ENCODE measurements at regions not wholly inside any gene's neighbourhood (a gene's known extent, or its start where the extent isn't known, plus 50 kb on each side); places are given as distances from the start of the nearest gene placed in this dataset.

GRCh38 chr2:58574873-58575272, 333.7 kb upstream of the FANCL start:
- Histone ChIP-seq H2AK5ac (ENCODE audit: low read length) (no peak overlapping the region), H4K5ac (ENCODE audit: low read length) (no peak overlapping the region), H3K27ac (ENCODE audit: low read depth, low read length) (no peak overlapping the region), H2BK5ac (ENCODE audit: low read length) (no peak overlapping the region), H2BK15ac (replicated peaks; ENCODE audit: low read depth) (no peak overlapping the region), H3K4me2 (ENCODE audit: low read length) (no peak overlapping the region), H3K79me2 (ENCODE audit: control insufficient read depth, insufficient read depth, low read length) (no peaks in the 10 kb centered on the region), H4K8ac (ENCODE audit: low read depth, low read length) (no peak overlapping the region), H3K27me3 (ENCODE audit: insufficient read depth, low read length, poor library complexity) (no peaks in the 10 kb centered on the region), H3K4me1 (ENCODE audit: control insufficient read depth, low read depth, low read length) (no peaks in the 10 kb centered on the region), H3K56ac (ENCODE audit: low read length) (no peak overlapping the region), H2BK120ac (ENCODE audit: low read depth, low read length) (no peak overlapping the region), H3K23ac (ENCODE audit: low read length) (no peak overlapping the region), H3K9ac (ENCODE audit: low read length) (no peak overlapping the region), H3K4me3 (ENCODE audit: low read length) (no peak overlapping the region), H3K36me3 (ENCODE audit: control insufficient read depth, insufficient read depth, low read length) (no peaks in the 10 kb centered on the region), H3K18ac (ENCODE audit: low read length) (no peak overlapping the region), H3K79me1 (ENCODE audit: low read length) (no peaks in the 10 kb centered on the region), H3K4ac (ENCODE audit: low read depth, low read length) (no peak overlapping the region)
- WGBS (ENCODE audit: extremely low coverage, insufficient coverage, low lambda C conversion rate), result no CpG with 5 or more reads among the region's 4 CpGs
- no peak for DNase-seq

DNA sequence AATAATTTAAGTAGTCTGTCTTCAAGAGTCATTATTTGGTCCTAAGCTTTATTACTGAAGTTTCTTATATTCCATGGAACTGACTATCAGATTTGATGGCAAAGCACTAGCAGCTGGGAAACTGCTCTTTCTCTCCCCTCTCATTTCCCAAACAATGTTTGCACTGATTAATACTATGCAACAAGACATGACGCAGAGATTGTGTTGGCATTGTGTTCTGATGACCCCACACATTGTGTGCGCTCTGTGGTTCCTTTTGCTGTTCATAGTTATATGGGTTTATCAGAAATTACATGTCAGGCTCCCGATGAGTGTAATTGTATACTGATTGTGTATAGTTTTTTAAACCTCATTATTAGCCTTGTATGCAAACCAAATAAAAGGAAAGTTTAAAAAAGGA, 331.6 kb upstream of the FANCL start:
- no peak overlapping the region for H3K56ac ChIP-seq (ENCODE audit: low read length)
- H2BK15ac ChIP-seq (replicated peaks; ENCODE audit: low read depth), result no peak overlapping the region
- H3K4me2 ChIP-seq (ENCODE audit: low read length), result no peak overlapping the region
- no peaks in the 10 kb centered on the region for H3K79me1 ChIP-seq (ENCODE audit: low read length)
- no peak overlapping the region for H2BK5ac ChIP-seq (ENCODE audit: low read length)
- H2BK120ac ChIP-seq (ENCODE audit: low read depth, low read length), result no peak overlapping the region
- H4K5ac ChIP-seq (ENCODE audit: low read length), result no peak overlapping the region
- H3K4ac ChIP-seq (ENCODE audit: low read depth, low read length), result no peak overlapping the region
- H2AK5ac ChIP-seq (ENCODE audit: low read length), result no peak overlapping the region
- H3K9ac ChIP-seq (ENCODE audit: low read length), result no peak overlapping the region
- H3K18ac ChIP-seq (ENCODE audit: low read length), result no peak overlapping the region
- WGBS (ENCODE audit: extremely low coverage, insufficient coverage, low lambda C conversion rate), result no CpG with 5 or more reads among the region's 3 CpGs
- no peak for DNase-seq
- no peak overlapping the region for H4K8ac ChIP-seq (ENCODE audit: low read depth, low read length)
- H3K4me3 ChIP-seq (ENCODE audit: low read length), result no peak overlapping the region
- peaks cover 4% of the 10 kb centered on the region for H3K4me1 ChIP-seq (ENCODE audit: control insufficient read depth, low read depth, low read length)
- no peaks in the 10 kb centered on the region for H3K36me3 ChIP-seq (ENCODE audit: control insufficient read depth, insufficient read depth, low read length)
- no peak overlapping the region for H3K27ac ChIP-seq (ENCODE audit: low read depth, low read length)
- no peaks in the 10 kb centered on the region for H3K79me2 ChIP-seq (ENCODE audit: control insufficient read depth, insufficient read depth, low read length)
- H3K23ac ChIP-seq (ENCODE audit: low read length), result no peak overlapping the region
- no peaks in the 10 kb centered on the region for H3K27me3 ChIP-seq (ENCODE audit: insufficient read depth, low read length, poor library complexity)

GRCh38 chr2:58571181-58571852, 330.2 kb upstream of the FANCL start:
- Histone ChIP-seq H4K5ac (ENCODE audit: low read length) (no peak overlapping the region), H2BK120ac (ENCODE audit: low read depth, low read length) (no peak overlapping the region), H3K4me1 (ENCODE audit: control insufficient read depth, low read depth, low read length) (peaks cover 4% of the 10 kb centered on the region), H3K27ac (ENCODE audit: low read depth, low read length) (no peak overlapping the region), H3K4me3 (ENCODE audit: low read length) (no peak overlapping the region), H3K9ac (ENCODE audit: low read length) (no peak overlapping the region), H3K27me3 (ENCODE audit: insufficient read depth, low read length, poor library complexity) (no peaks in the 10 kb centered on the region), H3K79me2 (ENCODE audit: control insufficient read depth, insufficient read depth, low read length) (no peaks in the 10 kb centered on the region), H3K18ac (ENCODE audit: low read length) (no peak overlapping the region), H3K79me1 (ENCODE audit: low read length) (no peaks in the 10 kb centered on the region), H3K56ac (ENCODE audit: low read length) (no peak overlapping the region), H3K4me2 (ENCODE audit: low read length) (no peak overlapping the region), H2AK5ac (ENCODE audit: low read length) (no peak overlapping the region), H3K36me3 (ENCODE audit: control insufficient read depth, insufficient read depth, low read length) (no peaks in the 10 kb centered on the region), H2BK15ac (replicated peaks; ENCODE audit: low read depth) (no peak overlapping the region), H3K23ac (ENCODE audit: low read length) (no peak overlapping the region), H3K4ac (ENCODE audit: low read depth, low read length) (no peak overlapping the region), H2BK5ac (ENCODE audit: low read length) (no peak overlapping the region), H4K8ac (ENCODE audit: low read depth, low read length) (no peak overlapping the region)
- WGBS (ENCODE audit: extremely low coverage, insufficient coverage, low lambda C conversion rate), result no CpG with 5 or more reads among the region's 10 CpGs
- peak; percentile 94 for DNase-seq

DNA sequence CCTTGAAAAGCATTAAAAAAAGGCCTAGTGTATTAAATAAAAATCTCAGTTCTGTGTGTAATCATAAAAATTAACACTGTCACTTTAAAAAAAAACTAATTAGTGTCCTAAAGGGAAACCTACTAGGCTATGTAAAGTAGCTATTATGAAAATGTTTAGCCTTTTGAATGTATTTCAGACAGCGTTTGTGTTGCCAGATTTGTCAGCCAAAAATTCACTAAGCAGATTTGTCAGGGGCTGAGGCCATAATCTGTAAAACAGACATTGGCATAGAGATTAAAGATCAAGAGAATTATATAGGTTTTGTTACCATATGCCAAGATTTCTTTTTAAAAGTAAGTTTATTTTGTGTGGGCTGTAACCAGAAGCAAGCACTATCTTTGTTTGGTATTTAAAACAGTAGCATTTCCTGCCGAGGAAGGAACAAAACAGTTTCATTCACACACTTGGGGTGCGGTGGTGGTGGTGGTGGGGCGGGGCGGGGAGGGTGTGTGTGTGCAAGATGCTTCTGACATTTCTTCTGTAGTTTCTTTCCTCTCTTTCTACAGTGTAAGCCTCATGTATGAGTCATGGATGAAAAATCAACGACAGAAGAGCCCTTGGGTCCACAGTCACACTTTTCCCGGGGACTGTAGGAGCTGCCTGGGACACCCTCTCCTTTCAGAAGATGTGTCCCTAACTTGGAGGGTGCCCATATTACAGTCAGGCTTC, 328.5 kb upstream of the FANCL start:
- DNase-seq, result peak; percentile 26

GRCh38 chr2:58568901-58569300, 327.8 kb upstream of the FANCL start:
- no peak overlapping the region for H2BK120ac ChIP-seq (ENCODE audit: low read depth, low read length)
- no peak overlapping the region for H3K18ac ChIP-seq (ENCODE audit: low read length)
- H3K23ac ChIP-seq (ENCODE audit: low read length), result no peak overlapping the region
- no peak overlapping the region for H2BK15ac ChIP-seq (replicated peaks; ENCODE audit: low read depth)
- no peaks in the 10 kb centered on the region for H3K79me1 ChIP-seq (ENCODE audit: low read length)
- no peak overlapping the region for H3K27ac ChIP-seq (ENCODE audit: low read depth, low read length)
- H3K4me1 ChIP-seq (ENCODE audit: control insufficient read depth, low read depth, low read length), result peaks cover 4% of the 10 kb centered on the region
- H3K27me3 ChIP-seq (ENCODE audit: insufficient read depth, low read length, poor library complexity), result no peaks in the 10 kb centered on the region
- H3K56ac ChIP-seq (ENCODE audit: low read length), result no peak overlapping the region
- no CpG with 5 or more reads among the region's 2 CpGs for WGBS (ENCODE audit: extremely low coverage, insufficient coverage, low lambda C conversion rate)
- H2BK5ac ChIP-seq (ENCODE audit: low read length), result no peak overlapping the region
- H3K4ac ChIP-seq (ENCODE audit: low read depth, low read length), result no peak overlapping the region
- H3K36me3 ChIP-seq (ENCODE audit: control insufficient read depth, insufficient read depth, low read length), result no peaks in the 10 kb centered on the region
- no peak overlapping the region for H4K8ac ChIP-seq (ENCODE audit: low read depth, low read length)
- no peak for DNase-seq
- no peak overlapping the region for H3K9ac ChIP-seq (ENCODE audit: low read length)
- H3K4me3 ChIP-seq (ENCODE audit: low read length), result no peak overlapping the region
- H4K5ac ChIP-seq (ENCODE audit: low read length), result no peak overlapping the region
- no peak overlapping the region for H3K4me2 ChIP-seq (ENCODE audit: low read length)
- no peaks in the 10 kb centered on the region for H3K79me2 ChIP-seq (ENCODE audit: control insufficient read depth, insufficient read depth, low read length)
- no peak overlapping the region for H2AK5ac ChIP-seq (ENCODE audit: low read length)

More for the DNA sequence above, 328.5 kb upstream of the FANCL start:
- Histone ChIP-seq H3K4me1 (ENCODE audit: control insufficient read depth, low read depth, low read length) (peaks cover 4% of the 10 kb centered on the region), H3K4ac (ENCODE audit: low read depth, low read length) (no peak overlapping the region), H3K79me1 (ENCODE audit: low read length) (no peaks in the 10 kb centered on the region), H3K23ac (ENCODE audit: low read length) (no peak overlapping the region), H3K56ac (ENCODE audit: low read length) (no peak overlapping the region), H3K4me2 (ENCODE audit: low read length) (no peak overlapping the region), H2BK120ac (ENCODE audit: low read depth, low read length) (no peak overlapping the region), H2BK5ac (ENCODE audit: low read length) (no peak overlapping the region), H3K27me3 (ENCODE audit: insufficient read depth, low read length, poor library complexity) (no peaks in the 10 kb centered on the region), H3K27ac (ENCODE audit: low read depth, low read length) (no peak overlapping the region), H4K8ac (ENCODE audit: low read depth, low read length) (no peak overlapping the region), H3K79me2 (ENCODE audit: control insufficient read depth, insufficient read depth, low read length) (no peaks in the 10 kb centered on the region), H3K36me3 (ENCODE audit: control insufficient read depth, insufficient read depth, low read length) (no peaks in the 10 kb centered on the region), H3K9ac (ENCODE audit: low read length) (no peak overlapping the region), H3K18ac (ENCODE audit: low read length) (peak overlapping the region; percentile 30), H3K4me3 (ENCODE audit: low read length) (no peak overlapping the region), H2BK15ac (replicated peaks; ENCODE audit: low read depth) (peak overlapping the region; percentile 25), H2AK5ac (ENCODE audit: low read length) (no peak overlapping the region), H4K5ac (ENCODE audit: low read length) (no peak overlapping the region)
- no CpG with 5 or more reads among the region's 7 CpGs for WGBS (ENCODE audit: extremely low coverage, insufficient coverage, low lambda C conversion rate)

Data from mesendoderm (in vitro differentiated cells).